Lower leg skin (tissue), 4 donors: ENCODE measurements at regions not wholly inside any gene's neighbourhood (a gene's known extent, or its start where the extent isn't known, plus 50 kb on each side); places are given as distances from the start of the nearest gene placed in this dataset.

Experiments
- DNase-seq, 2 donors: peaks; one replicate each; pipeline ENCODE4 v3.0.0-alpha.2; 2019; ENCODE audit warnings: low spot score in 2 of 2
- H3K4me3 ChIP-seq: fragments of 200-600 bp; sonication (generic); 2 replicates; pipeline ENCODE4 v1.5.1; 2017; ENCODE audit warnings: mild to moderate bottlenecking, low read depth; ENCODE audit not compliant: poor library complexity, severe bottlenecking
- POLR2A ChIP-seq, 2 donors: fragments of 450-650 bp; IDR thresholded peaks; one replicate each; pipeline ENCODE4 v1.6.1; 2016 to 2017; ENCODE audit warnings: antibody characterized with exemption in 2 of 2, mild to moderate bottlenecking in 1 of 2, moderate library complexity in 1 of 2
- WGBS, 2 donors: methylation state at CpG; one replicate each; pipeline ENCODE4 v1.1.5; 2018; 5-methylcytosine and 5-hydroxymethylcytosine counted together
- intact Hi-C: fragments of 100-400 bp; cut with DNase I; formaldehyde crosslinking; loops from one replicate; pipeline ENCODE4 v1.15.0; 2023; ENCODE audit warnings: low total_unique reads
- TF ChIP-seq, protein P1 (sequence below), 3 donors: fragments of 450-650 bp; IDR thresholded peaks; one replicate each; pipeline ENCODE4 v1.5.1; 2016; ENCODE audit warnings: antibody characterized with exemption in 3 of 3, mild to moderate bottlenecking in 3 of 3, moderate library complexity in 2 of 3

DNA sequence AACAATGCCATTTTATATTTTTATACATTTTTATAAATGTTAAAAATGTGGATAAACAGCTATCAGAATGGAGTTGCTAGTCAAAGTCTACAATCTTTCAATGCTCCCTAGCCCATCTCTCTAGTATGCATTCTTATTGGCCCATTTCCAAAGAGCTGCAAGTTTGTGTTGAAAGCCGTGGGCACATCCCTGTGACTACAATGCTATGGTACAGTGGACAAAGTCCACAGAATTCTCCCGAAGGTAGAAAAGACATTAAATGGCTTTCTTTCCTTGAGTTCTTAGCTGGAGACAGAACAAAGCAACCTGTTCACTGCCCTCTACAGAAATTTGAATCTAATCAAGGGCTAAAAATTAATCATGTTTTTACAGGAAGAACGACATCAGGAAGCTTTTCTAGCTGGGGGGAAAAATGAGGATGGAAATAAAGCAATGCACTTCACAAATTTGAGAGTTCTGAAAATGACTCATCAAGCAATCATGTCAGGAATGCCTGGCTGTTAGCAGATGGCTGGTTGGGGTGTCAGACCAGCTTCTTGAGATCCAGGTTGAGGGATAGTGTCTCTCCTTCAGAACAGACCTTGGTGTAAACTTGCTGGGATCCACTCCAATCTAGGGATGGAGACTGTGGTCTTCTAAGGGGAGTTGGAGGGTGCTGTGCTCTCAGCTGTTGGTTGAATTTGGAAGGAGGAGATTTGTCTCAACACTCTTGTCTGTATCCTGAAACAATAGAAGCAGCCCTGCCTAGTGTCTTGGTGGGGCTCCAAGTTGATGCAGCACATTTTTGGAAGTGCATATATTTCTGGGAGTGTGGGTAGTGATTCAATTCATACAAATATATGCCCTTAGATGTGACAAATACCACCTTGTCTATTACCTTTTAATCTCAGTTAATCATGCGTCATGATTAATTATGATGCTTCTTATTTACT, 143.4 kb upstream of the PHACTR1 start:
- WGBS, 2 donors: 36 to 52% methylated on average over 4 of the region's 4 CpGs
- no peak overlapping the region for H3K4me3 ChIP-seq
- DNase-seq: no peak

DNA sequence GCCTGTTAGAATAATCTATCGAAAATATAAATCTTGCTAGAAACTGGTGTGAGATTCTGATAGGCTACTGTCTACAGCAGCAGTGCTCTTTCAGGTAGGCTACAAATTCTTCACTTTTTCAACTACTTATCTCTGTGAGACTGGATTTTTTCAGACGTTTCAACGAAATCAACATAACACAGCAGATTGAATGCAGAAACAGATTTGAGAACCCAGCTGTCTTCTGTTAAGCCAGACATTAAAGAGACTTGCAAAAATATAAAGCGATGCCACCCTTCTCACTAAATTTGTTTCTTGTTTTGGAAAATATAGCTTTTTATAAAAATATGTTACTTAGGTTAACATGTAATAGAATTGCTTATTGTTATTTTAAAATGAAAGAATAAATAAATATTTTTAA, 140.6 kb upstream of the PHACTR1 start:
- WGBS, 2 donors: 80 to 82% methylated on average over 4 of the region's 4 CpGs
- DNase-seq: no peak
- TF ChIP-seq, protein P1, sequence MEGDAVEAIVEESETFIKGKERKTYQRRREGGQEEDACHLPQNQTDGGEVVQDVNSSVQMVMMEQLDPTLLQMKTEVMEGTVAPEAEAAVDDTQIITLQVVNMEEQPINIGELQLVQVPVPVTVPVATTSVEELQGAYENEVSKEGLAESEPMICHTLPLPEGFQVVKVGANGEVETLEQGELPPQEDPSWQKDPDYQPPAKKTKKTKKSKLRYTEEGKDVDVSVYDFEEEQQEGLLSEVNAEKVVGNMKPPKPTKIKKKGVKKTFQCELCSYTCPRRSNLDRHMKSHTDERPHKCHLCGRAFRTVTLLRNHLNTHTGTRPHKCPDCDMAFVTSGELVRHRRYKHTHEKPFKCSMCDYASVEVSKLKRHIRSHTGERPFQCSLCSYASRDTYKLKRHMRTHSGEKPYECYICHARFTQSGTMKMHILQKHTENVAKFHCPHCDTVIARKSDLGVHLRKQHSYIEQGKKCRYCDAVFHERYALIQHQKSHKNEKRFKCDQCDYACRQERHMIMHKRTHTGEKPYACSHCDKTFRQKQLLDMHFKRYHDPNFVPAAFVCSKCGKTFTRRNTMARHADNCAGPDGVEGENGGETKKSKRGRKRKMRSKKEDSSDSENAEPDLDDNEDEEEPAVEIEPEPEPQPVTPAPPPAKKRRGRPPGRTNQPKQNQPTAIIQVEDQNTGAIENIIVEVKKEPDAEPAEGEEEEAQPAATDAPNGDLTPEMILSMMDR (IDR thresholded peaks at IDR 0.05): no peak
- TF ChIP-seq POLR2A (IDR thresholded peaks at IDR 0.05): no peak
- intact Hi-C loops: no loop called here
- H3K4me3 ChIP-seq: no peak overlapping the region

More for the DNA sequence above, 143.4 kb upstream of the PHACTR1 start:
- TF ChIP-seq POLR2A (IDR thresholded peaks at IDR 0.05): no peak
- TF ChIP-seq, protein P1 (IDR thresholded peaks at IDR 0.05): no peak
- intact Hi-C loops: no loop called here

DNA sequence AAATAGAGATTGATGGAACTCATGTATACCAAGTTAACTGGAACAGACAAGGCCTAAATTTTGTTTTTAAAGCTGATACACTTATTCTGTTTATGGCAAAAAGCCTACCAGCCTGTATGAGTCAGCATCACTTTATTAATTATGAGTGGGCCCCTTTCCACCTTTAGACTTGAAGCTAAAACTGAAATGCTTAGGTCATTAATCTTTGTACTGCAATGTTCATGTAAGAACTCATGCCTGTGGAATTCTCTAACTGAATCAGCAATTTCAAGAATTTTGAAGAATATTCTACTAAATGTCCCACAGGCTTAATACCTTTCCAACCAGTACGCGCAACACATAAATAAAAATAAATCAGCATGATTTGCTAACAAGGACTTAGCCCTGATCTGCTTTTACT, 140.2 kb upstream of the PHACTR1 start:
- WGBS, 2 donors: 47 to 49% methylated on average over 2 of the region's 2 CpGs
- intact Hi-C loops: no loop called here
- H3K4me3 ChIP-seq: no peak overlapping the region
- no peak for DNase-seq
- no peak for TF ChIP-seq POLR2A (IDR thresholded peaks at IDR 0.05)
- TF ChIP-seq, protein P1 (IDR thresholded peaks at IDR 0.05): no peak

DNA sequence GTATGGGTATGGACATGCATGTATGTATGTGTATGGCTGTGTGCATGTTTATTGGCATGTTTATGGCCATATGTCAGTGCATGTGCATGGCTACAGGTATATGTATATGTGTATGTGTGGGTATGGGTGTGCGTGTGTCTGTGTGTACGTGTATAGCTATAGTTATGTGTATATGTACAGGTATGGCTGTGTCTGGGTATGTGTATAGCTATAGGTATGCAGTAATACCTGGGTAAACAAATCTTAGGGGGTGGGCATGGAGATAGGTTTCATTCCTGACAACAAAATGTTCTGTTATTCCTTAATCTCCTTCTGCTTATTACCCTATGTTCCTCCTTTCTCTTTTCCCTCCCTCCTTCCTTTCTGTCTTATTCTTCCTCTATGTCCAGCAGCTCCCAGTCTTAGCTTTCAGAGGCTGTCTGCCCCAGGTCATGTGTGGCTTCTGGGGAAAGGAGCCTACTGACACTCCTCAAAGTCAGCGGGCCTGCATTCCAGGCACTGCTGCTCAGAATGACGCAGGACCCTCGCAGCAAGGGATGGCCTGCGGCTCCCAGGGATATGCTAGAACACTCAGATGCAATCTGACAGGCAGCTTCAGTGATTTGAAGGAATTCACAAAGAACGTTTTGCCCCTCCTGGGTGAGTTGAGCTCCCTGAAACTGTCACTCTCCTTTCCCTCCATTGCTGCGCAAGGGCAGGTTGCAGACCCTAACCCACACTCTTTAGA, 139.3 kb upstream of the PHACTR1 start:
- intact Hi-C loops: no loop called here
- DNase-seq: no peak
- TF ChIP-seq POLR2A (IDR thresholded peaks at IDR 0.05): no peak
- TF ChIP-seq, protein P1 (IDR thresholded peaks at IDR 0.05): no peak
- 70 to 73% methylated on average over 8 of the region's 8 CpGs for WGBS, 2 donors
- H3K4me3 ChIP-seq: no peak overlapping the region

DNA sequence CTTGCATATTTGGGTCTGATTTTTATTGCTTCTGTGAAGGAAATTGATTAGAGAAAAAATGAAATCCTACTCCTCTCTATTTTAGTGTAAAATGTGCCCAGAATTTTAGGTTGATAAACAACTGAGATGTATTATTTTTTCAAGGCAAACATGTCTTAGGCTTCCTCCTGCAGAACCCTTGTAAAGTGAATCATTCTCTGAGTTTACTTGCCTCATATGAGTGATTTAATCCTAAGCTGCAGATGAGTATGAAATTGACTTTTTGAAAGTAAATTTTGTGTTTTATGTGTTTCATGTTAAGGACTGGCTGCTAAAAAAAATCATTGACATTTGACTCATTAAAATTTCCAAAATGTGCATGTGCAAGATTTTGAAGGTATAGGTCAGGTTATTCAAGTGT, 138.5 kb upstream of the PHACTR1 start:
- TF ChIP-seq POLR2A (IDR thresholded peaks at IDR 0.05): no peak
- TF ChIP-seq, protein P1 (IDR thresholded peaks at IDR 0.05): no peak
- intact Hi-C loops: no loop called here
- DNase-seq: no peak
- H3K4me3 ChIP-seq: no peak overlapping the region
